Tibial nerve (tissue), 4 donors: ENCODE measurements at regions not wholly inside any gene's neighbourhood (a gene's known extent, or its start where the extent isn't known, plus 50 kb on each side); places are given as distances from the start of the nearest gene placed in this dataset. TPM values are rescaled to one million over a fixed set of nuclear protein-coding genes. Genes with fewer than 3 reads are reported as not detected.

Experiments used
- DNase-seq, 2 donors: peaks; one replicate each; pipeline ENCODE4 v3.0.0-alpha.2; 2019; ENCODE audit warnings: low spot score in 2 of 2
- H3K27ac ChIP-seq, 4 donors: fragments of 200-600 bp; sonication (generic) in 3 of 4; one replicate each; pipeline ENCODE4 v1.5.1; 2017 to 2019; ENCODE audit warnings: mild to moderate bottlenecking in 1 of 4
- H3K27me3 ChIP-seq, 2 donors: fragments of 200-600 bp; sonication (generic) in 1 of 2; one replicate each; pipeline versions ENCODE4 v1.5.1 to v1.6.0; 2017 to 2019
- H3K36me3 ChIP-seq, 3 donors: fragments of 200-600 bp; sonication (generic); one replicate each; pipeline ENCODE4 v1.5.1; 2018 to 2019
- H3K4me1 ChIP-seq, 4 donors: fragments of 200-600 bp; sonication (generic) in 3 of 4; one replicate each; pipeline ENCODE4 v1.5.1; 2017 to 2019
- H3K4me3 ChIP-seq, 4 donors: fragments of 200-600 bp; sonication (generic) in 3 of 4; one replicate each; pipeline ENCODE4 v1.5.1; 2017 to 2019; ENCODE audit warnings: mild to moderate bottlenecking in 1 of 4, moderate library complexity in 1 of 4
- H3K9me3 ChIP-seq, 4 donors: fragments of 200-600 bp; sonication (generic) in 3 of 4; one replicate each; pipeline ENCODE4 v1.5.1; 2017 to 2019
- CTCF ChIP-seq, 5 experiments: fragments of 200-600 bp in 3 of 5; fragments of 450-650 bp in 2 of 5; sonication (generic) in 3 of 5; IDR thresholded peaks; one replicate each; pipeline ENCODE4 v1.5.1; 2016 to 2019; ENCODE audit warnings: antibody characterized with exemption in 5 of 5, mild to moderate bottlenecking in 3 of 5, moderate library complexity in 2 of 5
- EP300 ChIP-seq, 2 donors: sonication (generic); formaldehyde crosslinking; IDR thresholded peaks; one replicate each; pipeline ENCODE4 v1.6.1; 2017; ENCODE audit warnings: antibody characterized with exemption in 2 of 2, mild to moderate bottlenecking in 1 of 2
- POLR2A ChIP-seq, 2 donors: fragments of 450-650 bp; IDR thresholded peaks; one replicate each; pipeline ENCODE4 v1.6.1; 2017; ENCODE audit warnings: antibody characterized with exemption in 2 of 2, mild to moderate bottlenecking in 2 of 2, moderate library complexity in 2 of 2
- WGBS, 2 donors: methylation state at CpG; one replicate each; pipeline ENCODE4 v1.1.5; 2018; 5-methylcytosine and 5-hydroxymethylcytosine counted together
- small RNA-seq: library from RNA; depleted of rRNA; stranded (forward); fragments of <200 nt; gene quantifications from one replicate; pipeline ENCODE3, GENCODE V24; 2016

GRCh38 chrX:35726176-35726575 lies 72.0 kb upstream of the MAGEB16 start:
- H3K27me3 ChIP-seq: no peaks in the 10 kb centered on the region
- no peak for TF ChIP-seq POLR2A (IDR thresholded peaks at IDR 0.05)
- no peak for TF ChIP-seq EP300 (IDR thresholded peaks at IDR 0.05)
- TF ChIP-seq CTCF (IDR thresholded peaks at IDR 0.05): no peak
- no peaks in the 10 kb centered on the region for H3K4me1 ChIP-seq
- no peaks in the 10 kb centered on the region for H3K36me3 ChIP-seq
- H3K27ac ChIP-seq: no peak overlapping the region
- no peaks in the 10 kb centered on the region for H3K9me3 ChIP-seq
- WGBS, 2 donors: 30% methylated on average over 2 of the region's 2 CpGs
- no peak for DNase-seq
- no peak overlapping the region for H3K4me3 ChIP-seq

GRCh38 chrX:35728481-35728880 lies 69.7 kb upstream of the MAGEB16 start:
- WGBS, 2 donors: 43 to 51% methylated on average over 3 of the region's 3 CpGs
- DNase-seq: no peak
- no peaks in the 10 kb centered on the region for H3K36me3 ChIP-seq
- TF ChIP-seq CTCF (IDR thresholded peaks at IDR 0.05) (no peak), EP300 (IDR thresholded peaks at IDR 0.05) (no peak), POLR2A (IDR thresholded peaks at IDR 0.05) (no peak)
- H3K4me1 ChIP-seq: no peaks in the 10 kb centered on the region
- H3K27ac ChIP-seq: no peak overlapping the region
- H3K9me3 ChIP-seq: no peaks in the 10 kb centered on the region
- H3K4me3 ChIP-seq: no peak overlapping the region
- H3K27me3 ChIP-seq: peaks cover 0 to 6% of the 10 kb centered on the region in 2 donors

GRCh38 chrX:35733879-35734278 lies 64.3 kb upstream of the MAGEB16 start:
- 83 to 96% methylated on average over 4 to 7 of the region's 7 CpGs for WGBS, 2 donors
- Histone ChIP-seq H3K27ac (no peak overlapping the region), H3K9me3 (no peaks in the 10 kb centered on the region), H3K27me3 (peaks cover 0 to 12% of the 10 kb centered on the region in 2 donors), H3K4me3 (no peak overlapping the region), H3K4me1 (no peaks in the 10 kb centered on the region), H3K36me3 (no peaks in the 10 kb centered on the region)
- DNase-seq: no peak
- TF ChIP-seq CTCF (IDR thresholded peaks at IDR 0.05): no peak
- no peak for TF ChIP-seq POLR2A (IDR thresholded peaks at IDR 0.05)
- no peak for TF ChIP-seq EP300 (IDR thresholded peaks at IDR 0.05)

GRCh38 chrX:35741142-35741541 lies 57.0 kb upstream of the MAGEB16 start:
- no peak overlapping the region for H3K4me3 ChIP-seq
- no peaks in the 10 kb centered on the region for H3K36me3 ChIP-seq
- WGBS, 2 donors: 83 to 100% methylated on average over 1 of the region's 1 CpG
- H3K9me3 ChIP-seq: no peaks in the 10 kb centered on the region
- H3K27ac ChIP-seq: no peak overlapping the region
- no peaks in the 10 kb centered on the region for H3K27me3 ChIP-seq
- DNase-seq: no peak
- H3K4me1 ChIP-seq: no peaks in the 10 kb centered on the region
- TF ChIP-seq POLR2A (IDR thresholded peaks at IDR 0.05) (no peak), EP300 (IDR thresholded peaks at IDR 0.05) (no peak), CTCF (IDR thresholded peaks at IDR 0.05) (no peak)

GRCh38 chrX:35743331-35743730 lies 54.8 kb upstream of the MAGEB16 start:
- Histone ChIP-seq H3K27ac (no peak overlapping the region), H3K27me3 (peaks cover 0 to 4% of the 10 kb centered on the region in 2 donors), H3K4me1 (no peaks in the 10 kb centered on the region), H3K9me3 (no peaks in the 10 kb centered on the region), H3K36me3 (no peaks in the 10 kb centered on the region), H3K4me3 (no peak overlapping the region)
- 15 to 45% methylated on average over 2 of the region's 2 CpGs for WGBS, 2 donors
- TF ChIP-seq POLR2A (IDR thresholded peaks at IDR 0.05) (no peak), EP300 (IDR thresholded peaks at IDR 0.05) (no peak), CTCF (IDR thresholded peaks at IDR 0.05) (no peak)
- no peak for DNase-seq

Small RNA genes lying in the stretch of these regions (small RNA-seq; reads per million reads assigned to genes)
- not detected for gene RNU6-1087P
